GM10248 (cell line): ENCODE measurements at regions not wholly inside any gene's neighbourhood (a gene's known extent, or its start where the extent isn't known, plus 50 kb on each side); places are given as distances from the start of the nearest gene placed in this dataset.

Source experiments
- CTCF ChIA-PET: fragments of 300-600 bp; sonication (Branson Sonifier 250); formaldehyde crosslinking; extraction: SDS; loops from one replicate; lab custom pipeline; 2021; ENCODE audit warnings: antibody characterized with exemption; lab: Yijun Ruan, JAX
- POLR2A ChIA-PET: fragments of 350-650 bp; sonication (Branson Sonifier 250); formaldehyde crosslinking; extraction: SDS; loops from one replicate; lab custom pipeline; 2020; ENCODE audit warnings: antibody characterized with exemption; lab: Yijun Ruan, JAX
- DNase-seq: peaks from one replicate; pipeline ENCODE4 v3.0.0; 2012; ENCODE audit errors: extremely low spot score
- TF ChIP-seq, protein P1 (sequence below): IDR thresholded peaks from 2 replicates; pipeline ENCODE4 v1.5.1; 2012; ENCODE audit warnings: mild to moderate bottlenecking, low read depth; ENCODE audit errors: extremely low read depth, missing control alignments, control extremely low read depth

- ChIA-PET POLR2A (no interaction called here), CTCF (interaction anchor here (1.1 kb wide), 1 partner anchor 10 kb away, joined by 4 read pairs; no protein-coding TSS in a partner anchor)
- TF ChIP-seq, protein P1, sequence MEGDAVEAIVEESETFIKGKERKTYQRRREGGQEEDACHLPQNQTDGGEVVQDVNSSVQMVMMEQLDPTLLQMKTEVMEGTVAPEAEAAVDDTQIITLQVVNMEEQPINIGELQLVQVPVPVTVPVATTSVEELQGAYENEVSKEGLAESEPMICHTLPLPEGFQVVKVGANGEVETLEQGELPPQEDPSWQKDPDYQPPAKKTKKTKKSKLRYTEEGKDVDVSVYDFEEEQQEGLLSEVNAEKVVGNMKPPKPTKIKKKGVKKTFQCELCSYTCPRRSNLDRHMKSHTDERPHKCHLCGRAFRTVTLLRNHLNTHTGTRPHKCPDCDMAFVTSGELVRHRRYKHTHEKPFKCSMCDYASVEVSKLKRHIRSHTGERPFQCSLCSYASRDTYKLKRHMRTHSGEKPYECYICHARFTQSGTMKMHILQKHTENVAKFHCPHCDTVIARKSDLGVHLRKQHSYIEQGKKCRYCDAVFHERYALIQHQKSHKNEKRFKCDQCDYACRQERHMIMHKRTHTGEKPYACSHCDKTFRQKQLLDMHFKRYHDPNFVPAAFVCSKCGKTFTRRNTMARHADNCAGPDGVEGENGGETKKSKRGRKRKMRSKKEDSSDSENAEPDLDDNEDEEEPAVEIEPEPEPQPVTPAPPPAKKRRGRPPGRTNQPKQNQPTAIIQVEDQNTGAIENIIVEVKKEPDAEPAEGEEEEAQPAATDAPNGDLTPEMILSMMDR: no peak
- DNase-seq: no peak
Observed at GRCh38 chr12:42670719-42671118, 81.2 kb upstream of the PRICKLE1 start.

DNA sequence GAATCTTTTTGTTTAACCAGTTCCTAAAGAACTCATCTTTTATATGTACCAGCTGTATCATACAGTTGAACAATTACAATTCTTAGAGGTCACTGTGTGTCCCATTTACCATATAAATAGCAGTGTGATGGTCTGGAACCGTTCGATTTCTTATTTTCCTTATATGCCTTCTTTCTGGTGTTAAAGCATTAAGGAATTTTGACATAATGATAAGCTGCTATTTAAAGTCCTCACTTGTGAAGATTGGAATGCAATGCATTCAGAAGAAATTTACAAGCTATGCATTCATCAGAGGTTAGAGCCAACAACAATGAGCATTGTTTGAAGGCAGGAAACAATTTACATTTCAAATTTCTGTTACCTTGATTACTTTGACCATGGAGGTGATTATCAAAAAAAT lies 80.0 kb upstream of the PRICKLE1 start:
- no peak for DNase-seq
- ChIA-PET POLR2A (no interaction called here), CTCF (interaction anchor here (1.2 kb wide), 1 partner anchor 11 kb away, joined by 3 read pairs; no protein-coding TSS in a partner anchor)
- TF ChIP-seq, protein P1: no peak

- no peak for DNase-seq
- TF ChIP-seq, protein P1: no peak
- POLR2A ChIA-PET: no interaction called here
- CTCF ChIA-PET: interaction anchor here (1.4 kb wide), 1 partner anchor 9 kb away, joined by 4 read pairs; no protein-coding TSS in a partner anchor
Observed at GRCh38 chr12:42666671-42667243, 77.2 kb upstream of the PRICKLE1 start.

GRCh38 chr12:42663621-42664020 lies 74.1 kb upstream of the PRICKLE1 start:
- CTCF ChIA-PET: no interaction called here
- POLR2A ChIA-PET: no interaction called here
- TF ChIP-seq, protein P1: no peak
- DNase-seq: no peak

DNA sequence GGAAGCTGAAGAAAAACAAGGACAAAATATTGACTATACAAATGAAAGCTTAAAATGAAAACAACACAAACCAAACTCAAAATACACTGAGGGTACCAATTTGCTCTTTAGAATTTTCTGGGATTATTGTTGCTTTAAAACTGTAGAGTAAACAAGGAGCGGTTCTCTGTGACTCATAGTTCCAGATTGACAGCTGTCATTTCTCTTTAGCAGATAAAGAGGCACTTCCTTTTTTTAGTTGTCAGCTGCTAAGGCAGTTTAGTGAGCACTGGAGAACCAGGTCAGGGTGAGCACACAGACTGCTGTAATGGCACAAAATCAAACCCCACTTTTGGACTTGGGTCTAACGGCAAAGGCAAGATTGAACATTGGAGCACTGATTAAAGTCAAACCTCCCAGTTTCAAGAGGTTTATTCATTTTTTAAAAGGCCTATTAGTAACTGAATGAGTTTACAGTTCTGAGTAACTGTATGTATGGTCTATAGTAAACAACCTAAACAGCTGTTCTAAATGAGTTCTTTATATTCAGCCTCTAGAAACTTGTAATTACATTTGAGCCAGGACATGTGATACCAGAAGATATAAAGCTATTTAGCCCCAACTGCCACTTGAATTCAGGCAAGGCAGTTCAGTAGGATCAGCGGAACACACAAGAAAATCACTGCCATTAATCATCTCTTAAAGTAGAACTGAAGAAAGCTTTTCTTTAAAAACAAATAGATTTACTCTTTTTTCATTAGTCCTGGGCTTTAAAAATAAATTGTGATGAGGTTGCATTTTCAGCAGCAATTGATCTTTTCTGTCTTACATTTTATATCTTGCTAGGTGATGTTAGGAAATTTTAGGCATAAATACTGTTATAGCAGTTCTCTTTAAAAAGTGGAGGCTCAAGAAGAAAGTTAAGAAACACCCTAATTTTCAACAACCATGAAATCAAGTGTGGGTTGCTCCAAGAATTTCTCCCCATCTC lies 71.7 kb upstream of the PRICKLE1 start:
- ChIA-PET POLR2A (no interaction called here), CTCF (interaction anchor here (1.1 to 1.9 kb wide), 4 partner anchors 9 to 23 kb away, joined by 3 to 5 read pairs (median 4); no protein-coding TSS in a partner anchor)
- DNase-seq: no peak
- TF ChIP-seq, protein P1: no peak

- DNase-seq: no peak
- TF ChIP-seq, protein P1: no peak
- POLR2A ChIA-PET: no interaction called here
- CTCF ChIA-PET: interaction anchor here (1.1 to 1.9 kb wide), 3 partner anchors 10 to 22 kb away, joined by 3 to 4 read pairs (median 4); no protein-coding TSS in a partner anchor
Observed at GRCh38 chr12:42660117-42660516, 70.6 kb upstream of the PRICKLE1 start.
